H9 (cell line): ENCODE measurements at regions not wholly inside any gene's neighbourhood (a gene's known extent, or its start where the extent isn't known, plus 50 kb on each side); places are given as distances from the start of the nearest gene placed in this dataset.

ENCODE experiments used
- DNase-seq: peaks from one replicate; pipeline ENCODE4 v3.0.0-alpha.2; 2017
- H2AFZ ChIP-seq: one replicate; pipeline ENCODE4 v1.6.1; 2013; ENCODE audit warnings: mild to moderate bottlenecking, low read length, control low read depth, moderate library complexity
- H2AK5ac ChIP-seq: 2 replicates; pipeline ENCODE4 v1.6.1; 2013; ENCODE audit warnings: low read length, control low read depth, mixed read lengths; ENCODE audit not compliant: insufficient read length
- H2BK120ac ChIP-seq: one replicate; pipeline ENCODE4 v1.6.1; 2013; ENCODE audit warnings: low read depth, mild to moderate bottlenecking, low read length, control low read depth, inconsistent platforms; ENCODE audit not compliant: poor library complexity, severe bottlenecking
- H2BK12ac ChIP-seq: 2 replicates; pipeline ENCODE4 v1.6.1; 2013; ENCODE audit warnings: low read length, control low read depth, mixed read lengths, low read depth; ENCODE audit not compliant: insufficient read length
- H2BK15ac ChIP-seq: 2 replicates; pipeline ENCODE4 v1.6.1; 2013; ENCODE audit warnings: low read depth, low read length, control low read depth
- H2BK20ac ChIP-seq: one replicate; pipeline ENCODE4 v1.6.1; 2013; ENCODE audit warnings: low read depth, mild to moderate bottlenecking, low read length, control low read depth, inconsistent platforms; ENCODE audit not compliant: poor library complexity, severe bottlenecking
- H2BK5ac ChIP-seq: 2 replicates; pipeline ENCODE4 v1.6.1; 2013; ENCODE audit warnings: low read length, control low read depth, mixed read lengths; ENCODE audit not compliant: insufficient read length
- H3K14ac ChIP-seq: 2 replicates; pipeline ENCODE4 v1.6.1; 2013; ENCODE audit warnings: low read length, control low read depth; ENCODE audit not compliant: insufficient read depth
- H3K18ac ChIP-seq: 2 replicates; pipeline ENCODE4 v1.6.1; 2013; ENCODE audit warnings: low read depth, mild to moderate bottlenecking, mixed read lengths, low read length, control low read depth; ENCODE audit not compliant: insufficient read length
- H3K23ac ChIP-seq: 2 replicates; pipeline ENCODE4 v1.6.1; 2013; ENCODE audit warnings: low read length, control low read depth, mixed read lengths, low read depth; ENCODE audit not compliant: insufficient read length
- H3K23me2 ChIP-seq: 2 replicates; pipeline ENCODE4 v1.6.1; 2013; ENCODE audit warnings: low read depth, mild to moderate bottlenecking, mixed read lengths, low read length, control low read depth; ENCODE audit not compliant: insufficient read length, poor library complexity, severe bottlenecking
- H3K27ac ChIP-seq: 2 replicates; pipeline ENCODE4 v1.5.1; 2013; ENCODE audit warnings: low read length, control low read depth, mixed read lengths, low read depth; ENCODE audit not compliant: insufficient read length
- H3K27me3 ChIP-seq: 2 replicates; pipeline ENCODE4 v1.6.1; 2013; ENCODE audit warnings: low read length, control low read depth, inconsistent platforms; ENCODE audit not compliant: insufficient read depth
- H3K4ac ChIP-seq: 2 replicates; pipeline ENCODE4 v1.6.1; 2013; ENCODE audit warnings: low read depth, mild to moderate bottlenecking, control low read depth, inconsistent platforms, low read length, moderate library complexity
- H3K4me1 ChIP-seq: 2 replicates; pipeline ENCODE4 v1.6.1; 2013; ENCODE audit warnings: low read length, control low read depth, inconsistent platforms; ENCODE audit not compliant: insufficient read depth
- H3K4me2 ChIP-seq: 2 replicates; pipeline ENCODE4 v1.6.1; 2013; ENCODE audit warnings: low read length, control low read depth, mixed read lengths; ENCODE audit not compliant: insufficient read length, insufficient read depth
- H3K56ac ChIP-seq: 2 replicates; pipeline ENCODE4 v1.6.1; 2013; ENCODE audit warnings: low read depth, mild to moderate bottlenecking, mixed read lengths, low read length, control low read depth; ENCODE audit not compliant: insufficient read length
- H3K79me1 ChIP-seq: 2 replicates; pipeline ENCODE4 v1.6.1; 2013; ENCODE audit warnings: low read depth, mild to moderate bottlenecking, moderate library complexity, low read length, control low read depth, inconsistent platforms; ENCODE audit not compliant: insufficient read depth, poor library complexity, severe bottlenecking
- H3K79me2 ChIP-seq: 2 replicates; pipeline ENCODE4 v1.6.1; 2013; ENCODE audit warnings: low read length, control low read depth, inconsistent platforms; ENCODE audit not compliant: insufficient read depth
- H3K9ac ChIP-seq: 2 replicates; pipeline ENCODE4 v1.6.1; 2013; ENCODE audit warnings: low read length, control low read depth, mixed read lengths; ENCODE audit not compliant: insufficient read length; ENCODE audit errors: extremely low read depth
- H3K9me3 ChIP-seq: one replicate; pipeline ENCODE4 v1.6.1; 2013; ENCODE audit warnings: low read depth, low read length, inconsistent platforms; ENCODE audit not compliant: control insufficient read depth
- H3T11ph ChIP-seq: one replicate; pipeline ENCODE4 v1.6.1; 2013; ENCODE audit warnings: mild to moderate bottlenecking, low read length, control low read depth, inconsistent platforms
- H4K20me1 ChIP-seq: one replicate; pipeline ENCODE4 v1.6.1; 2013; ENCODE audit not compliant: control insufficient read depth, insufficient read length, insufficient read depth
- H4K5ac ChIP-seq: 2 replicates; pipeline ENCODE4 v1.6.1; 2013; ENCODE audit warnings: low read depth, mild to moderate bottlenecking, mixed read lengths, low read length, control low read depth; ENCODE audit not compliant: insufficient read length
- H4K8ac ChIP-seq: replicated peaks from 2 replicates; pipeline ENCODE4 v1.6.1; 2013; ENCODE audit warnings: low read length, control low read depth, mixed read lengths, low read depth; ENCODE audit not compliant: insufficient read length
- H4K91ac ChIP-seq: 2 replicates; pipeline ENCODE4 v1.6.1; 2013; ENCODE audit warnings: low read depth, mild to moderate bottlenecking, moderate library complexity, mixed read lengths, low read length, control low read depth; ENCODE audit not compliant: insufficient read length
- H3K27ac Mint-ChIP-seq, 3 experiments: 2 replicates in 2 of 3; 3 replicates in 1 of 3; pipeline ENCODE4 v1.8.0; 2020 to 2021; ENCODE audit warnings: mixed read lengths in 3 of 3, mild to moderate bottlenecking in 1 of 3, moderate library complexity in 1 of 3
- H3K27me3 Mint-ChIP-seq: 2 replicates; pipeline ENCODE4 v1.8.0; 2021; ENCODE audit warnings: low read depth, mild to moderate bottlenecking, moderate library complexity, mixed read lengths
- H3K36me3 Mint-ChIP-seq, 3 experiments: 2 replicates in 2 of 3; 3 replicates in 1 of 3; pipeline ENCODE4 v1.8.0; 2020 to 2021; ENCODE audit warnings: low read depth in 3 of 3, mixed read lengths in 3 of 3; ENCODE audit not compliant: insufficient read depth in 1 of 3
- H3K4me1 Mint-ChIP-seq, 2 experiments: 2 replicates each; pipeline ENCODE4 v1.8.0; 2020; ENCODE audit warnings: mixed read lengths in 2 of 2
- H3K4me3 Mint-ChIP-seq, 2 experiments: 2 replicates in 1 of 2; 3 replicates in 1 of 2; pipeline ENCODE4 v1.8.0; 2020 to 2021; ENCODE audit warnings: mild to moderate bottlenecking in 2 of 2, mixed read lengths in 2 of 2, moderate library complexity in 1 of 2
- H3K9me3 Mint-ChIP-seq, 2 experiments: 2 replicates in 1 of 2; 3 replicates in 1 of 2; pipeline ENCODE4 v1.8.0; 2020; ENCODE audit warnings: mild to moderate bottlenecking in 2 of 2, mixed read lengths in 2 of 2, moderate library complexity in 1 of 2
- CTCF ChIP-seq: fragments of 200-600 bp; sonication (generic); conservative IDR thresholded peaks from 3 replicates; pipeline ENCODE4 v1.8.0; 2021; ENCODE audit warnings: antibody characterized with exemption, mild to moderate bottlenecking
- WGBS: extraction: QIAGEN DNeasy Blood & Tissue Kit; methylation state at CpG from one replicate; pipeline ENCODE4 v1.1.7; 2013; ENCODE audit warnings: missing lambda C conversion rate, low lambda C conversion rate, mixed read lengths; ENCODE audit not compliant: insufficient read length; ENCODE audit errors: extremely low coverage; 5-methylcytosine and 5-hydroxymethylcytosine counted together

GRCh38 chr10:90577569-90577968 lies 280.3 kb downstream of the HTR7 start:
- Histone ChIP-seq H3K23ac (no peak overlapping the region), H4K5ac (no peak overlapping the region), H3K14ac (no peak overlapping the region), H3K9me3 (no peaks in the 10 kb centered on the region), H3K23me2 (no peaks in the 10 kb centered on the region), H3K27me3 (no peaks in the 10 kb centered on the region), H3K56ac (no peak overlapping the region), H3K9ac (no peak overlapping the region), H3K4ac (no peak overlapping the region), H4K8ac (no peak overlapping the region), H2BK12ac (no peak overlapping the region), H3K79me2 (no peaks in the 10 kb centered on the region), H4K91ac (no peak overlapping the region), H3K18ac (no peak overlapping the region), H4K20me1 (no peaks in the 10 kb centered on the region), H3K4me1 (no peaks in the 10 kb centered on the region), H2BK5ac (no peak overlapping the region), H3T11ph (no peak overlapping the region), H3K4me2 (no peak overlapping the region), H2AK5ac (no peak overlapping the region), H2AFZ (no peak overlapping the region), H3K79me1 (no peaks in the 10 kb centered on the region), H2BK20ac (no peak overlapping the region), H3K27ac (no peak overlapping the region), H2BK15ac (no peak overlapping the region), H2BK120ac (no peak overlapping the region)
- TF ChIP-seq CTCF: no peak
- no CpG with 5 or more reads among the region's 1 CpG for WGBS
- Mint-ChIP-seq H3K27me3 (no peaks in the 10 kb centered on the region), H3K4me1 (peaks cover 0 to 4% of the 10 kb centered on the region in 2 experiments; a peak in 1 of 4 replicates), H3K36me3 (peaks cover 0 to 5% (median 0%) of the 10 kb centered on the region in 3 experiments; a peak in 3 of 7 replicates), H3K27ac (no peak overlapping the region), H3K9me3 (no peaks in the 10 kb centered on the region), H3K4me3 (no peak overlapping the region)
- no peak for DNase-seq
